UCSD-AML1 (cell line): ENCODE measurements at regions not wholly inside any gene's neighbourhood (a gene's known extent, or its start where the extent isn't known, plus 50 kb on each side); places are given as distances from the start of the nearest gene placed in this dataset.
"Not testable (repeated sequence)": the region's sequence is repeated elsewhere in the genome, so short reads cannot be mapped to it uniquely, and the experiment has no call there.

Source experiments
- DNase-seq: peaks from one replicate; lab custom pipeline; 2025; ENCODE audit not compliant: unreplicated experiment; lab: John Stamatoyannopoulos, UW

- no peak for DNase-seq
Measured at GRCh38 chr11:122207505-122207904, 91.5 kb upstream of the BLID start.

- DNase-seq, result no peak
Measured at GRCh38 chr11:122205036-122205435, 89.0 kb upstream of the BLID start.

GRCh38 chr11:122204206-122204605 is 88.2 kb upstream of the BLID start:
- no peak for DNase-seq

- peak; percentile 55 for DNase-seq
Measured at GRCh38 chr11:122202951-122203456, 87.0 kb upstream of the BLID start.

GRCh38 chr11:122202161-122202950 is 86.3 kb upstream of the BLID start:
- DNase-seq, result no peak

- DNase-seq, result no peak
Measured at GRCh38 chr11:122201106-122201505, 85.1 kb upstream of the BLID start.

GRCh38 chr11:122199661-122200060 is 83.6 kb upstream of the BLID start:
- DNase-seq, result no peak

- no peak for DNase-seq
Measured at GRCh38 chr11:122198291-122198983, 82.4 kb upstream of the BLID start.

- no peak for DNase-seq
Measured at GRCh38 chr11:122197066-122197987, 81.3 kb upstream of the BLID start.

- DNase-seq, result no peak
Measured at GRCh38 chr11:122195790-122196189, 79.8 kb upstream of the BLID start.

- DNase-seq, result not testable (repeated sequence)
Measured at GRCh38 chr11:122193881-122194480, 78.0 kb upstream of the BLID start.

GRCh38 chr11:122193457-122193856 is 77.4 kb upstream of the BLID start:
- no peak for DNase-seq

- no peak for DNase-seq
Measured at GRCh38 chr11:122192634-122193255, 76.7 kb upstream of the BLID start.

- DNase-seq, result no peak
Measured at GRCh38 chr11:122190768-122191167, 74.8 kb upstream of the BLID start.

- no peak for DNase-seq
Measured at GRCh38 chr11:122189229-122189628, 73.2 kb upstream of the BLID start.

GRCh38 chr11:122187373-122188165 is 71.6 kb upstream of the BLID start:
- DNase-seq, result no peak

GRCh38 chr11:122186439-122187080 is 70.5 kb upstream of the BLID start:
- DNase-seq, result no peak

- no peak for DNase-seq
Measured at GRCh38 chr11:122183933-122184332, 67.9 kb upstream of the BLID start.

GRCh38 chr11:122181893-122182292 is 65.9 kb upstream of the BLID start:
- no peak for DNase-seq
